ENCODE measurements at regions not wholly inside any gene's neighbourhood (a gene's known extent, or its start where the extent isn't known, plus 50 kb on each side); places are given as distances from the start of the nearest gene placed in this dataset.

DNA sequence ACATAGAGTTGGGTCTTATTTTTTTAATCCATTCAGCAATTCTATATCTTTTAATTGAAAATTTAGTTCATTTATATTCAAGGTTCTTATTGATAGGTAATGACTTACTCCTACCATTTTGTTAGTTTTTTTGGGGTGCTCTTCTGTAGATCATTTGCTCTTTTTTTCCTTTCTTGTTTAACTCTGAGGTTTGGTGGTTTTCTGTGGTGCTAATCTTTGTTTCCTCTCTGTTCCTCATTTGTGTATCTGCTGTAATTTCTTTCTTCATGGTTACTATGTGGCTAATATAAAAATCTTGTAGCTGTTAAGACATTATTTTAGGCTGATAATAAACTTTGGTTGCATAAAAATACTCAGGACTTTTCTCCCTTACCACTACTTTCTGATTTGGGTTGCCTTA lies 181.6 kb upstream of the DMRTA1 start:
- TF ChIP-seq, protein P1, sequence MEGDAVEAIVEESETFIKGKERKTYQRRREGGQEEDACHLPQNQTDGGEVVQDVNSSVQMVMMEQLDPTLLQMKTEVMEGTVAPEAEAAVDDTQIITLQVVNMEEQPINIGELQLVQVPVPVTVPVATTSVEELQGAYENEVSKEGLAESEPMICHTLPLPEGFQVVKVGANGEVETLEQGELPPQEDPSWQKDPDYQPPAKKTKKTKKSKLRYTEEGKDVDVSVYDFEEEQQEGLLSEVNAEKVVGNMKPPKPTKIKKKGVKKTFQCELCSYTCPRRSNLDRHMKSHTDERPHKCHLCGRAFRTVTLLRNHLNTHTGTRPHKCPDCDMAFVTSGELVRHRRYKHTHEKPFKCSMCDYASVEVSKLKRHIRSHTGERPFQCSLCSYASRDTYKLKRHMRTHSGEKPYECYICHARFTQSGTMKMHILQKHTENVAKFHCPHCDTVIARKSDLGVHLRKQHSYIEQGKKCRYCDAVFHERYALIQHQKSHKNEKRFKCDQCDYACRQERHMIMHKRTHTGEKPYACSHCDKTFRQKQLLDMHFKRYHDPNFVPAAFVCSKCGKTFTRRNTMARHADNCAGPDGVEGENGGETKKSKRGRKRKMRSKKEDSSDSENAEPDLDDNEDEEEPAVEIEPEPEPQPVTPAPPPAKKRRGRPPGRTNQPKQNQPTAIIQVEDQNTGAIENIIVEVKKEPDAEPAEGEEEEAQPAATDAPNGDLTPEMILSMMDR (IDR thresholded peaks at IDR 0.05), result no peak
- TF ChIP-seq POLR2A (IDR thresholded peaks at IDR 0.05), result no peak

Data from body of pancreas (tissue), 4 donors.